Spleen (tissue), 7 donors: ENCODE measurements at regions not wholly inside any gene's neighbourhood (a gene's known extent, or its start where the extent isn't known, plus 50 kb on each side); places are given as distances from the start of the nearest gene placed in this dataset.

Experiments used
- CTCF ChIP-seq, 11 experiments: fragments of 200-600 bp in 7 of 11; fragments of 450-650 bp in 4 of 11; sonication (generic) in 4 of 11; IDR thresholded peaks in 8 of 11; conservative IDR thresholded peaks in 3 of 11; 1 replicate in 7 of 11; 2 replicates in 4 of 11; pipeline versions ENCODE4 v1.4.0 to v1.8.0; 2016 to 2021; ENCODE audit warnings: antibody characterized with exemption in 11 of 11, inconsistent platforms in 4 of 11, mild to moderate bottlenecking in 1 of 11
- POLR2A ChIP-seq, 3 donors: fragments of 450-650 bp; IDR thresholded peaks; one replicate each; pipeline ENCODE4 v1.5.1; 2017; ENCODE audit warnings: antibody characterized with exemption in 3 of 3, mild to moderate bottlenecking in 1 of 3
- POLR2AphosphoS5 ChIP-seq, 3 donors: sonication (generic); formaldehyde crosslinking; IDR thresholded peaks; one replicate each; pipeline ENCODE4 v1.5.1; 2017; ENCODE audit warnings: antibody characterized with exemption in 3 of 3
- donor health status: DM: no; HTN: no; CAD: no; lungs with moderate emphysema.
- donor health status: DM: no; HTN: no; CAD: no.
- donor health status: DM: no; HTN: no; CAD: no.

GRCh38 chr5:111998871-111999270 is 241.9 kb upstream of the NREP start:
- TF ChIP-seq CTCF (IDR thresholded peaks at IDR 0.05 in 8 of 11, conservative IDR thresholded peaks at IDR 0.05 in 3 of 11) (no peak), POLR2AphosphoS5 (IDR thresholded peaks at IDR 0.05) (no peak), POLR2A (IDR thresholded peaks at IDR 0.05) (no peak)
